ENCODE measurements at regions not wholly inside any gene's neighbourhood (a gene's known extent, or its start where the extent isn't known, plus 50 kb on each side); places are given as distances from the start of the nearest gene placed in this dataset.

GRCh38 chr11:130582981-130583380 lies 134.5 kb downstream of the ADAMTS15 start:
- TF ChIP-seq CTCF (IDR thresholded peaks at IDR 0.05 in 8 of 11, conservative IDR thresholded peaks at IDR 0.05 in 3 of 11) (no peak), POLR2AphosphoS5 (IDR thresholded peaks at IDR 0.05) (no peak)

Data from spleen (tissue), 7 donors.